SK-N-SH (cell line): ENCODE measurements at regions not wholly inside any gene's neighbourhood (a gene's known extent, or its start where the extent isn't known, plus 50 kb on each side); places are given as distances from the start of the nearest gene placed in this dataset.

Source experiments
- CTCF ChIA-PET: fragments of 300-600, 350-600 bp; formaldehyde crosslinking; extraction: SDS; loops from one replicate; lab custom pipeline; 2021; lab: Yijun Ruan, JAX
- POLR2A ChIA-PET: fragments of 350-600 bp; sonication (Branson Sonifier 250); formaldehyde crosslinking; extraction: SDS; loops from one replicate; lab custom pipeline; 2020; ENCODE audit warnings: antibody characterized with exemption, inconsistent platforms; lab: Yijun Ruan, JAX
- DNase-seq: peaks from one replicate; pipeline ENCODE4 v3.0.0; 2012
- H2AFZ ChIP-seq: fragments of 200-600 bp; sonication (generic); 2 replicates; pipeline ENCODE4 v1.8.1; 2016; ENCODE audit warnings: antibody characterized with exemption, mild to moderate bottlenecking, low read depth
- H3F3A ChIP-seq: fragments of 200-600 bp; sonication (generic); replicated peaks from 2 replicates; pipeline ENCODE3; 2016; ENCODE audit warnings: antibody characterized with exemption, mild to moderate bottlenecking; ENCODE audit not compliant: insufficient read depth
- H3K27ac ChIP-seq, 2 experiments: fragments of 200-500 bp in 1 of 2; fragments of 200-600 bp in 1 of 2; sonication (Bioruptor generic) in 1 of 2; sonication (generic), shearing (Covaris generic) in 1 of 2; 2 replicates each; pipeline versions ENCODE4 v1.5.1 to v1.6.1; 2014 to 2016; ENCODE audit warnings: low read depth in 2 of 2, inconsistent platforms in 1 of 2, low read length in 1 of 2, mild to moderate bottlenecking in 1 of 2, mixed read lengths in 1 of 2
- H3K27me3 ChIP-seq: fragments of 200-600 bp; sonication (generic), shearing (Covaris generic); 2 replicates; pipeline ENCODE4 v1.6.1; 2016; ENCODE audit warnings: mixed run types; ENCODE audit not compliant: insufficient read depth
- H3K36me3 ChIP-seq, 2 experiments: fragments of 200-500 bp in 1 of 2; fragments of 200-600 bp in 1 of 2; sonication (Bioruptor generic) in 1 of 2; sonication (generic) in 1 of 2; replicated peaks in 1 of 2; 2 replicates each; pipeline versions ENCODE3 to v1.5.1; 2014 to 2016; ENCODE audit warnings: low read length in 1 of 2, mild to moderate bottlenecking in 1 of 2; ENCODE audit not compliant: insufficient read depth in 2 of 2, control insufficient read depth in 1 of 2
- H3K4me1 ChIP-seq, 2 experiments: fragments of 200-500 bp in 1 of 2; fragments of 200-600 bp in 1 of 2; sonication (Bioruptor generic) in 1 of 2; sonication (generic), shearing (Covaris generic) in 1 of 2; 2 replicates each; pipeline versions ENCODE4 v1.5.1 to v1.6.1; 2014 to 2016; ENCODE audit warnings: low read depth in 1 of 2, low read length in 1 of 2, mixed run types in 1 of 2; ENCODE audit not compliant: insufficient read depth in 2 of 2, control insufficient read depth in 1 of 2
- H3K4me2 ChIP-seq: fragments of 200-600 bp; sonication (generic), shearing (Covaris generic); 2 replicates; pipeline ENCODE4 v1.6.1; 2017; ENCODE audit warnings: mixed run types
- H3K4me3 ChIP-seq, 2 experiments: fragments of 200-500 bp in 1 of 2; fragments of 200-600 bp in 1 of 2; sonication (Bioruptor generic) in 1 of 2; sonication (generic), shearing (Covaris generic) in 1 of 2; 2 replicates each; pipeline versions ENCODE4 v1.5.1 to v1.8.1; 2014 to 2016; ENCODE audit warnings: low read depth in 2 of 2, inconsistent platforms in 1 of 2, low read length in 1 of 2, mild to moderate bottlenecking in 1 of 2, mixed read lengths in 1 of 2, moderate library complexity in 1 of 2
- H3K79me2 ChIP-seq: fragments of 200-600 bp; sonication (generic); 2 replicates; pipeline ENCODE4 v1.8.1; 2017; ENCODE audit warnings: mild to moderate bottlenecking; ENCODE audit not compliant: insufficient read depth
- H3K9ac ChIP-seq: fragments of 200-600 bp; sonication (generic); 2 replicates; pipeline ENCODE4 v1.6.1; 2017; ENCODE audit warnings: mixed run types
- H3K9me2 ChIP-seq: fragments of 200-600 bp; sonication (generic); 2 replicates; pipeline ENCODE4 v1.6.1; 2017; ENCODE audit warnings: mixed run types
- H3K9me3 ChIP-seq: fragments of 200-600 bp; sonication (generic); 2 replicates; pipeline ENCODE4 v1.6.1; 2017; ENCODE audit warnings: mixed run types, mild to moderate bottlenecking, moderate library complexity
- H4K20me1 ChIP-seq: fragments of 200-600 bp; sonication (generic); 2 replicates; pipeline ENCODE4 v1.6.1; 2017; ENCODE audit warnings: mild to moderate bottlenecking, mixed run types; ENCODE audit not compliant: insufficient read depth
- EP300 ChIP-seq, 2 experiments: IDR thresholded peaks; 2 replicates each; pipeline versions ENCODE4 v1.4.0 to v1.6.1; 2012; ENCODE audit warnings: borderline replicate concordance in 1 of 2, low read depth in 1 of 2, low read length in 1 of 2
- FOSL2 ChIP-seq: IDR thresholded peaks from 2 replicates; pipeline ENCODE4 v1.4.0; 2012; ENCODE audit warnings: low read depth, mild to moderate bottlenecking, moderate library complexity, borderline replicate concordance
- FOXJ3 ChIP-seq: sonication (generic); formaldehyde crosslinking; IDR thresholded peaks from 2 replicates; pipeline ENCODE4 v1.5.1; 2020; ENCODE audit warnings: mild to moderate bottlenecking, missing genetic modification reagents
- FOXM1 ChIP-seq: IDR thresholded peaks from 2 replicates; pipeline ENCODE4 v1.4.0; 2012; ENCODE audit warnings: low read depth, mild to moderate bottlenecking
- NFIC ChIP-seq: IDR thresholded peaks from 2 replicates; pipeline ENCODE4 v1.4.0; 2012; ENCODE audit warnings: borderline replicate concordance
- NRF1 ChIP-seq: IDR thresholded peaks from 2 replicates; pipeline ENCODE4 v1.6.1; 2012; ENCODE audit warnings: low read depth, mild to moderate bottlenecking, low read length
- PBX3 ChIP-seq: IDR thresholded peaks from 2 replicates; pipeline ENCODE4; 2012
- POLR2AphosphoS5 ChIP-seq: IDR thresholded peaks from 2 replicates; pipeline ENCODE4 v1.6.1; 2012; ENCODE audit warnings: low read depth, low read length
- RFX5 ChIP-seq: IDR thresholded peaks from 2 replicates; pipeline ENCODE4 v1.6.1; 2012; ENCODE audit warnings: mild to moderate bottlenecking, improper control_type of control experiment, low read length
- SMC3 ChIP-seq: IDR thresholded peaks from 2 replicates; pipeline ENCODE4 v1.6.1; 2012; ENCODE audit warnings: low read depth, low read length, improper control_type of control experiment
- TAF1 ChIP-seq: IDR thresholded peaks from 2 replicates; pipeline ENCODE4 v1.6.1; 2012; ENCODE audit warnings: low read depth, mild to moderate bottlenecking, low read length, moderate library complexity, borderline replicate concordance
- TCF12 ChIP-seq: IDR thresholded peaks from 2 replicates; pipeline ENCODE4 v1.4.0; 2012
- WGBS: methylation state at CpG from one replicate; pipeline ENCODE4 v1.1.6; 2017; ENCODE audit warnings: low lambda C conversion rate; 5-methylcytosine and 5-hydroxymethylcytosine counted together
- TF ChIP-seq, protein P1 (sequence below): fragments of 150-350 bp; IDR thresholded peaks from 2 replicates; pipeline ENCODE4 v1.6.1; 2017; ENCODE audit warnings: antibody characterized with exemption, low read length, low read depth, borderline replicate concordance

DNA sequence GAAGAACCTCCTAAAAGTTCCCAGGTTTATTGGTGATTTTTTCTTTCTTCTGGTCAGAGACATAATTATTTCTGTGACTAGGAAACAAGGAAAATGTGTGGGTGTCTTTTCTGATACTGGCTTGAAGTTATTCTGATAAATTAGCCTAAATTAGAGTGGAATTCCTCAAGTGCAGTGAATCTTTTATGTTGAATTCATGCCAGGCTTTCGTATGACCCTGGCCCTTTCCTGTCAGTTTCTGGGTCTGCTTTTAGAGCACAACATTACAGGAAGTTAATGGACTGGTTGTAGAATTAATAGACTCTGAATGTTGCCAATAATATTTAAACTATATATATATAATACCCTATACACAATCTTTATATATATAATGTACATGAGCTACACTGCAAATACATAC is 230.6 kb upstream of the KIAA1217 start:
- H3K9me3 ChIP-seq = no peaks in the 10 kb centered on the region
- H3K4me3 ChIP-seq = no peak overlapping the region
- CTCF ChIA-PET = interaction anchor here (6.4 kb wide), 1 partner anchor 15 kb away, joined by 31 read pairs; no protein-coding TSS in a partner anchor
- no peak overlapping the region for H3K4me2 ChIP-seq
- H4K20me1 ChIP-seq = no peaks in the 10 kb centered on the region
- no peak overlapping the region for H2AFZ ChIP-seq
- no peak overlapping the region for H3K9ac ChIP-seq
- 21% methylated on average over 1 of the region's 1 CpG for WGBS
- 0 out of 4 replicates have a peak, but pooled peaks cover 0 to 3% of the 10 kb centered on the region in 2 experiments for H3K4me1 ChIP-seq
- TF ChIP-seq TCF12 (no peak), FOSL2 (no peak), FOXJ3 (CRISPR knock-in tag) (no peak), NRF1 (no peak), RFX5 (no peak), FOXM1 (no peak), NFIC (no peak), EP300 (IDR thresholded peaks at IDR 0.05; ENCODE audit: borderline replicate concordance in 1 of 2, low read depth in 1 of 2, low read length in 1 of 2) (no peak), POLR2AphosphoS5 (no peak), SMC3 (no peak), TAF1 (no peak)
- TF ChIP-seq, protein P1, sequence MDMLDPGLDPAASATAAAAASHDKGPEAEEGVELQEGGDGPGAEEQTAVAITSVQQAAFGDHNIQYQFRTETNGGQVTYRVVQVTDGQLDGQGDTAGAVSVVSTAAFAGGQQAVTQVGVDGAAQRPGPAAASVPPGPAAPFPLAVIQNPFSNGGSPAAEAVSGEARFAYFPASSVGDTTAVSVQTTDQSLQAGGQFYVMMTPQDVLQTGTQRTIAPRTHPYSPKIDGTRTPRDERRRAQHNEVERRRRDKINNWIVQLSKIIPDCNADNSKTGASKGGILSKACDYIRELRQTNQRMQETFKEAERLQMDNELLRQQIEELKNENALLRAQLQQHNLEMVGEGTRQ = no peak
- H3K9me2 ChIP-seq = no peaks in the 10 kb centered on the region
- POLR2A ChIA-PET = no interaction called here
- DNase-seq = no peak
- H3K36me3 ChIP-seq = no peaks in the 10 kb centered on the region
- H3K27ac ChIP-seq = no peak overlapping the region
- H3K27me3 ChIP-seq = no peaks in the 10 kb centered on the region
- H3F3A ChIP-seq = no peaks in the 10 kb centered on the region
- no peaks in the 10 kb centered on the region for H3K79me2 ChIP-seq

GRCh38 chr10:23980094-23980493 is 228.8 kb upstream of the KIAA1217 start:
- no peaks in the 10 kb centered on the region for H3K9me3 ChIP-seq
- no peak for DNase-seq

More at GRCh38 chr10:23980094-23980493, 228.8 kb upstream of the KIAA1217 start:
- TF ChIP-seq TCF12 (no peak), PBX3 (peak; percentile 53)
- Histone ChIP-seq H3K79me2 (no peaks in the 10 kb centered on the region), H2AFZ (no peak overlapping the region), H3K4me2 (no peak overlapping the region), H3K27me3 (no peaks in the 10 kb centered on the region), H3K4me3 (no peak overlapping the region), H4K20me1 (no peaks in the 10 kb centered on the region), H3F3A (no peaks in the 10 kb centered on the region), H3K9me2 (no peaks in the 10 kb centered on the region), H3K4me1 (0 out of 4 replicates have a peak, but pooled peaks cover 0 to 3% of the 10 kb centered on the region in 2 experiments), H3K36me3 (no peaks in the 10 kb centered on the region), H3K27ac (no peak overlapping the region), H3K9ac (no peak overlapping the region)
- POLR2A ChIA-PET = no interaction called here
- WGBS = 51% methylated on average over 3 of the region's 3 CpGs
- CTCF ChIA-PET = interaction anchor here (3.4 kb wide), 1 partner anchor 14 kb away, joined by 28 read pairs; no protein-coding TSS in a partner anchor
